Pancreas (tissue), 10 donors: ENCODE measurements at regions not wholly inside any gene's neighbourhood (a gene's known extent, or its start where the extent isn't known, plus 50 kb on each side); places are given as distances from the start of the nearest gene placed in this dataset.

ENCODE experiments used
- ATAC-seq, 4 donors: fragments of 200-7000 bp; cut with Tn5 transposase; one replicate each; pipeline versions ENCODE4 v1.8.0 to v1.9.1; 2020; ENCODE audit warnings: mild to moderate bottlenecking in 4 of 4, moderate library complexity in 4 of 4
- DNase-seq, 6 donors: peaks; one replicate each; pipeline ENCODE4 v3.0.0-alpha.2; 2020
- FAIRE-seq: peaks from 2 replicates; lab custom pipeline; 2012; peaks lifted over from hg19 to GRCh38; lab: Jason Lieb, UNC
- H3K27ac ChIP-seq, 4 donors: fragments of 200-600 bp; sonication (generic); 1 replicate in 3 of 4; 2 replicates in 1 of 4; pipeline versions ENCODE4 v1.5.0 to v1.8.0; 2020
- H3K27me3 ChIP-seq, 4 donors: fragments of 200-600 bp; one replicate each; pipeline ENCODE4 v1.8.0; 2021
- H3K36me3 ChIP-seq, 3 donors: fragments of 200-600 bp; sonication (generic) in 1 of 3; one replicate each; pipeline versions ENCODE4 v1.5.0 to v1.8.0; 2020 to 2021
- H3K4me1 ChIP-seq, 3 donors: fragments of 200-600 bp; one replicate each; pipeline ENCODE4 v1.8.0; 2021
- H3K4me3 ChIP-seq, 4 donors: fragments of 200-600 bp; sonication (generic) in 2 of 4; one replicate each; pipeline versions ENCODE4 v1.5.0 to v1.8.0; 2020 to 2021
- H3K9me3 ChIP-seq, 4 donors: fragments of 200-600 bp; one replicate each; pipeline ENCODE4 v1.8.0; 2021
- CTCF ChIP-seq, 4 donors: fragments of 200-600 bp; sonication (generic) in 3 of 4; IDR thresholded peaks; one replicate each; pipeline versions ENCODE4 v1.5.0 to v1.8.0; 2021; ENCODE audit warnings: antibody characterized with exemption in 4 of 4
- WGBS, 2 donors: extraction: QIAGEN DNeasy Blood & Tissue Kit; methylation state at CpG; one replicate each; pipeline ENCODE4 v1.1.7; 2013; 5-methylcytosine and 5-hydroxymethylcytosine counted together
- intact Hi-C, 3 donors: fragments of 100-400 bp; cut with DNase I; formaldehyde crosslinking; loops; one replicate each; pipeline versions ENCODE4 v1.11.1 to v1.14.2; 2022
- donor health status: healthy with polysubstance abuse.
- donor health status: DM: no; HTN: no; CAD: no; lungs with moderate emphysema.
- donor health status: DM: no; HTN: no; CAD: no.
- donor health status: control.
- donor health status: control.
- donor health status: Bipolar disorder and iron deficiency.
- donor health status: DM: yes; HTN: yes; CAD: no.
- donor health status: DM: no; HTN: no; CAD: no.
- donor health status: DM: no; HTN: no; CAD: no.
- donor health status: DM: yes; HTN: yes; CAD: no.

GRCh38 chr12:124151583-124151982 is 143.3 kb upstream of the RFLNA start:
- DNase-seq (no peak), ATAC-seq (no peak), FAIRE-seq (no peak)
- 70 to 75% methylated on average over 5 of the region's 5 CpGs for WGBS, 2 donors
- H3K27me3 ChIP-seq, result no peaks in the 10 kb centered on the region
- intact Hi-C loops, result no loop called here
- no peak overlapping the region for H3K4me3 ChIP-seq
- H3K27ac ChIP-seq, result no peak overlapping the region
- no peaks in the 10 kb centered on the region for H3K4me1 ChIP-seq
- no peaks in the 10 kb centered on the region for H3K36me3 ChIP-seq
- no peak for TF ChIP-seq CTCF (IDR thresholded peaks at IDR 0.05)
- H3K9me3 ChIP-seq, result no peaks in the 10 kb centered on the region

- TF ChIP-seq CTCF (IDR thresholded peaks at IDR 0.05), result no peak
- no peaks in the 10 kb centered on the region for H3K27me3 ChIP-seq
- DNase-seq, result no peak
- no peaks in the 10 kb centered on the region for H3K36me3 ChIP-seq
- no peak overlapping the region for H3K27ac ChIP-seq
- H3K9me3 ChIP-seq, result no peaks in the 10 kb centered on the region
- intact Hi-C loops, result no loop called here
- no peak for ATAC-seq
- WGBS, 2 donors, result 81 to 85% methylated on average over 8 of the region's 8 CpGs
- H3K4me1 ChIP-seq, result no peaks in the 10 kb centered on the region
- no peak for FAIRE-seq
- H3K4me3 ChIP-seq, result no peak overlapping the region
These were observed 142.2 kb upstream of the RFLNA start for GRCh38 chr12:124152731-124153130.

GRCh38 chr12:124153392-124153791 is 141.5 kb upstream of the RFLNA start:
- WGBS, 2 donors, result 77 to 79% methylated on average over 2 of the region's 2 CpGs
- ATAC-seq (no peak), FAIRE-seq (no peak), DNase-seq (no peak)
- no peak for TF ChIP-seq CTCF (IDR thresholded peaks at IDR 0.05)
- no peaks in the 10 kb centered on the region for H3K9me3 ChIP-seq
- no peaks in the 10 kb centered on the region for H3K4me1 ChIP-seq
- intact Hi-C loops, result no loop called here
- no peak overlapping the region for H3K4me3 ChIP-seq
- no peaks in the 10 kb centered on the region for H3K36me3 ChIP-seq
- H3K27me3 ChIP-seq, result no peaks in the 10 kb centered on the region
- no peak overlapping the region for H3K27ac ChIP-seq

- H3K4me3 ChIP-seq, result no peak overlapping the region
- no peaks in the 10 kb centered on the region for H3K4me1 ChIP-seq
- H3K27me3 ChIP-seq, result no peaks in the 10 kb centered on the region
- WGBS, 2 donors, result 87% methylated on average over 7 of the region's 7 CpGs
- DNase-seq, result no peak
- FAIRE-seq, result no peak
- intact Hi-C loops, result no loop called here
- no peaks in the 10 kb centered on the region for H3K36me3 ChIP-seq
- no peak for ATAC-seq
- TF ChIP-seq CTCF (IDR thresholded peaks at IDR 0.05), result no peak
- H3K9me3 ChIP-seq, result no peaks in the 10 kb centered on the region
- H3K27ac ChIP-seq, result no peak overlapping the region
These were observed 137.5 kb upstream of the RFLNA start for GRCh38 chr12:124157406-124157805.

GRCh38 chr12:124159655-124160054 is 135.2 kb upstream of the RFLNA start:
- TF ChIP-seq CTCF (IDR thresholded peaks at IDR 0.05), result no peak
- ATAC-seq, result no peak
- Histone ChIP-seq H3K36me3 (no peaks in the 10 kb centered on the region), H3K4me1 (no peaks in the 10 kb centered on the region), H3K9me3 (no peaks in the 10 kb centered on the region), H3K4me3 (no peak overlapping the region), H3K27ac (no peak overlapping the region), H3K27me3 (no peaks in the 10 kb centered on the region)
- WGBS, 2 donors, result 56 to 70% methylated on average over 8 to 9 of the region's 9 CpGs
- no peak for FAIRE-seq
- intact Hi-C loops, result no loop called here
- no peak for DNase-seq
